ENCODE measurements at regions not wholly inside any gene's neighbourhood (a gene's known extent, or its start where the extent isn't known, plus 50 kb on each side); places are given as distances from the start of the nearest gene placed in this dataset.

DNA sequence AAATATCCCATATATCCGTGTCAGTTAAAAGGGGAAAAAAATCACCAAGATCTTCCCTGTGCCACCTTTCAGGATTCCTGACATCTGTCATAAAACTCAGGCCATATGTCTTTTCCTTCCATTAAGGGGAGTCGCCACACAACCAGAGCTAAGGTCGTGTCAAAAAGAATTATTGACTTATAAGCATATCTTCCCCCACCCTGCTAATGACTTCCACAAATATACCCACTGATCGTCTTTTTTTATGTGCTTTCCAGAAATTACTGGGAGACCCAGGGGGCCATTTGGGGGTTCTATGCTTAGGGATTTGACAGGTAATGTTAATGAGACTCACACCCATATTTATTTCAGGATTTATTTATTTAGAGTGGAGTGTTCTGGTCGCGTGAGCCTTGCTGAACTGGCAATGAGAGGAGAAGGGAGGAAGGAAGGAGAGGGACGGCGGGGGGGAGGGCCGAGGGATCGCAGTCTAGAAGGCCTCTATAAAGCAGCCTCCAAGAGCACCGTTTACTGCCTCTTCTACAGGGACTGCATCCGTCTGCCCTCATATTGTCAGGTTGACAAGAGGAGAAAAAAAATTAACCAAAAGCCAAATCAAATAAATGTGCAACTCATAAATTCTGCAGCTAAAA is 135.7 kb upstream of the MGMT start:
- H4K20me1 ChIP-seq (ENCODE audit: low read depth): no peaks in the 10 kb centered on the region
- no peak for DNase-seq (ENCODE audit: low spot score)
- H3K36me3 Mint-ChIP-seq: no peaks in the 10 kb centered on the region
- no peaks in the 10 kb centered on the region for H3K36me3 ChIP-seq
- no peaks in the 10 kb centered on the region for H3F3A ChIP-seq (ENCODE audit: low read depth)
- TF ChIP-seq, protein P1, sequence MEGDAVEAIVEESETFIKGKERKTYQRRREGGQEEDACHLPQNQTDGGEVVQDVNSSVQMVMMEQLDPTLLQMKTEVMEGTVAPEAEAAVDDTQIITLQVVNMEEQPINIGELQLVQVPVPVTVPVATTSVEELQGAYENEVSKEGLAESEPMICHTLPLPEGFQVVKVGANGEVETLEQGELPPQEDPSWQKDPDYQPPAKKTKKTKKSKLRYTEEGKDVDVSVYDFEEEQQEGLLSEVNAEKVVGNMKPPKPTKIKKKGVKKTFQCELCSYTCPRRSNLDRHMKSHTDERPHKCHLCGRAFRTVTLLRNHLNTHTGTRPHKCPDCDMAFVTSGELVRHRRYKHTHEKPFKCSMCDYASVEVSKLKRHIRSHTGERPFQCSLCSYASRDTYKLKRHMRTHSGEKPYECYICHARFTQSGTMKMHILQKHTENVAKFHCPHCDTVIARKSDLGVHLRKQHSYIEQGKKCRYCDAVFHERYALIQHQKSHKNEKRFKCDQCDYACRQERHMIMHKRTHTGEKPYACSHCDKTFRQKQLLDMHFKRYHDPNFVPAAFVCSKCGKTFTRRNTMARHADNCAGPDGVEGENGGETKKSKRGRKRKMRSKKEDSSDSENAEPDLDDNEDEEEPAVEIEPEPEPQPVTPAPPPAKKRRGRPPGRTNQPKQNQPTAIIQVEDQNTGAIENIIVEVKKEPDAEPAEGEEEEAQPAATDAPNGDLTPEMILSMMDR (IDR thresholded peaks at IDR 0.05): no peak
- TF ChIP-seq EZH2phosphoT487 (IDR thresholded peaks at IDR 0.05) (no peak), EZH2 (IDR thresholded peaks at IDR 0.05) (no peak)
- H3K9me3 Mint-ChIP-seq: peaks cover 2% of the 10 kb centered on the region
- H3K9me3 ChIP-seq (ENCODE audit: low read depth): no peaks in the 10 kb centered on the region
- H3K4me3 ChIP-seq: no peak overlapping the region
- H3K4me2 ChIP-seq: no peak overlapping the region
- no peaks in the 10 kb centered on the region for H3K27me3 Mint-ChIP-seq (ENCODE audit: insufficient read depth, low read depth)
- no peaks in the 10 kb centered on the region for H3K79me2 ChIP-seq (ENCODE audit: low read depth)
- H3K4me3 Mint-ChIP-seq: no peak overlapping the region
- no peak overlapping the region for H3K27ac Mint-ChIP-seq
- peaks cover 2% of the 10 kb centered on the region for H3K4me1 ChIP-seq
- H3K27me3 ChIP-seq: no peaks in the 10 kb centered on the region
- H3K27ac ChIP-seq: no peak overlapping the region
- H3K4me1 Mint-ChIP-seq: peaks cover 9% of the 10 kb centered on the region
- no peak overlapping the region for H3K9ac ChIP-seq
- H2AFZ ChIP-seq (replicated peaks): no peak overlapping the region

DNA sequence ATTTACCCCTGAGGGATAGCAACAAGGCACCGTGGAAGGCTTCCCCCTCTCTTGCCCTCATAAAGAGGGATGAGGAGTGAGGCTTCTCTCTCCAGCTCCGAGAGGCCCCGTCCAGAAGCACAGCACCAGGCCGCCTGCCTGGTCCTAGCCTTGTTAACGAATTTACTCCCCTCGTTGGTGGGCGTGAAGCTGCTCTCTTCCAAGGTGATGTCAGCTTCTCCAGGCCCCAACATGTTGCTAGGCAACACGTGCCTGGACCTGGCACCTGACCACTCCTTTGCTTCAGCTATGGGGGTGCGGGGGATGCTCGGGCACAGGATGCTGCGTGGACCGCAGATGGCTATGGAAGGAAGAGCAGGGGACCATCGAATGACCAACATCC is 135.2 kb upstream of the MGMT start:
- no peak overlapping the region for H3K4me2 ChIP-seq
- H3K9me3 Mint-ChIP-seq: peaks cover 2% of the 10 kb centered on the region

DNA sequence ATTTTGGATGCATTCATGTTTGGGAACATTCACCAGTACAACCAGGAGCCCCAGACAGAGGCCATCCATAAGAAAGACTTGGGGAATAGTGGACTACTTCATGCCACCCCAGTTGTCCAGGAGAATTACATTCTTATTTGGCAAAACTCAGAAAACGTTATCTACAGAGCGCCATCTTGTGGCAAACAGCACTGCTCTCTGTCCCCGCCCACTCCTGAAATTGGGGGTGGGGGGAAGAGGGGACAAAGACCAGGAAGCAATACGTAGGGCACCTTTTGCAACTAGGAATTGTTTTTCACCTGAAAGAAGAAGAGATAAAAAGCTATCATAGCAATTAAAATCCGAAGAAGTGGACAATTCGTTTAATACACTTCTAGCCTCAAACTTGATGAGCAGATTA is 134.6 kb upstream of the MGMT start:
- Mint-ChIP-seq H3K27ac (no peak overlapping the region), H3K27me3 (ENCODE audit: insufficient read depth, low read depth) (no peaks in the 10 kb centered on the region), H3K4me3 (no peak overlapping the region), H3K9me3 (peaks cover 2% of the 10 kb centered on the region), H3K36me3 (no peaks in the 10 kb centered on the region), H3K4me1 (peaks cover 9% of the 10 kb centered on the region)
- DNase-seq (ENCODE audit: low spot score): peak; percentile 75
- TF ChIP-seq EZH2phosphoT487 (IDR thresholded peaks at IDR 0.05) (no peak), EZH2 (IDR thresholded peaks at IDR 0.05) (no peak)
- TF ChIP-seq, protein P1 (IDR thresholded peaks at IDR 0.05): peak; percentile 80
- Histone ChIP-seq H3K9ac (no peak overlapping the region), H3K4me1 (peaks cover 2% of the 10 kb centered on the region), H3K27me3 (no peaks in the 10 kb centered on the region), H3K79me2 (ENCODE audit: low read depth) (no peaks in the 10 kb centered on the region), H2AFZ (replicated peaks) (no peak overlapping the region), H3K9me3 (ENCODE audit: low read depth) (no peaks in the 10 kb centered on the region), H3K4me3 (no peak overlapping the region), H3K27ac (no peak overlapping the region), H3F3A (ENCODE audit: low read depth) (no peaks in the 10 kb centered on the region), H3K4me2 (no peak overlapping the region), H4K20me1 (ENCODE audit: low read depth) (no peaks in the 10 kb centered on the region), H3K36me3 (no peaks in the 10 kb centered on the region)

More for the DNA sequence above, 135.2 kb upstream of the MGMT start:
- no peaks in the 10 kb centered on the region for H3F3A ChIP-seq (ENCODE audit: low read depth)
- no peak overlapping the region for H3K4me3 Mint-ChIP-seq
- H3K36me3 ChIP-seq: no peaks in the 10 kb centered on the region
- no peak overlapping the region for H2AFZ ChIP-seq (replicated peaks)
- H3K36me3 Mint-ChIP-seq: no peaks in the 10 kb centered on the region
- no peaks in the 10 kb centered on the region for H3K9me3 ChIP-seq (ENCODE audit: low read depth)
- H3K9ac ChIP-seq: no peak overlapping the region
- no peak overlapping the region for H3K27ac ChIP-seq
- H3K4me1 Mint-ChIP-seq: peaks cover 9% of the 10 kb centered on the region
- no peak overlapping the region for H3K27ac Mint-ChIP-seq
- no peaks in the 10 kb centered on the region for H3K27me3 ChIP-seq
- peaks cover 2% of the 10 kb centered on the region for H3K4me1 ChIP-seq
- no peaks in the 10 kb centered on the region for H4K20me1 ChIP-seq (ENCODE audit: low read depth)
- no peaks in the 10 kb centered on the region for H3K79me2 ChIP-seq (ENCODE audit: low read depth)
- no peak overlapping the region for H3K4me3 ChIP-seq
- DNase-seq (ENCODE audit: low spot score): no peak
- no peaks in the 10 kb centered on the region for H3K27me3 Mint-ChIP-seq (ENCODE audit: insufficient read depth, low read depth)
- TF ChIP-seq, protein P1 (IDR thresholded peaks at IDR 0.05): no peak
- TF ChIP-seq EZH2phosphoT487 (IDR thresholded peaks at IDR 0.05) (no peak), EZH2 (IDR thresholded peaks at IDR 0.05) (no peak)
